ENCODE measurements at regions not wholly inside any gene's neighbourhood (a gene's known extent, or its start where the extent isn't known, plus 50 kb on each side); places are given as distances from the start of the nearest gene placed in this dataset.

- no peak for DNase-seq
Measured at GRCh38 chr6:165229216-165229615, 80.2 kb downstream of the C6orf118 start.

GRCh38 chr6:165227644-165228329 lies 81.6 kb downstream of the C6orf118 start:
- no peak for DNase-seq

GRCh38 chr6:165223736-165224135 lies 85.7 kb downstream of the C6orf118 start:
- no peak for DNase-seq

GRCh38 chr6:165223101-165223500 lies 86.3 kb downstream of the C6orf118 start:
- DNase-seq: no peak

GRCh38 chr6:165222315-165223025 lies 86.9 kb downstream of the C6orf118 start:
- DNase-seq: no peak

GRCh38 chr6:165220045-165220444 lies 89.4 kb downstream of the C6orf118 start:
- DNase-seq: no peak

- no peak for DNase-seq
Measured at GRCh38 chr6:165219629-165220028, 89.8 kb downstream of the C6orf118 start.

- no peak for DNase-seq
Measured at GRCh38 chr6:165218829-165219228, 90.6 kb downstream of the C6orf118 start.

- no peak for DNase-seq
Measured at GRCh38 chr6:165206798-165207197, 102.6 kb downstream of the C6orf118 start.

- no peak for DNase-seq
Measured at GRCh38 chr6:165205632-165206031, 103.8 kb downstream of the C6orf118 start.

GRCh38 chr6:165204807-165205545 lies 104.4 kb downstream of the C6orf118 start:
- no peak for DNase-seq

- DNase-seq: no peak
Measured at GRCh38 chr6:165200178-165200577, 109.2 kb downstream of the C6orf118 start.

- no peak for DNase-seq
Measured at GRCh38 chr6:165191461-165191860, 117.9 kb downstream of the C6orf118 start.

GRCh38 chr6:165186441-165187205 lies 122.8 kb downstream of the C6orf118 start:
- no peak for DNase-seq

GRCh38 chr6:165186041-165186440 lies 123.4 kb downstream of the C6orf118 start:
- DNase-seq: no peak

GRCh38 chr6:165184192-165184979 lies 125.0 kb downstream of the C6orf118 start:
- no peak for DNase-seq

- no peak for DNase-seq
Measured at GRCh38 chr6:165183496-165184140, 125.8 kb downstream of the C6orf118 start.

- DNase-seq: no peak
Measured at GRCh38 chr6:165183071-165183470, 126.3 kb downstream of the C6orf118 start.

GRCh38 chr6:165181951-165182414 lies 127.4 kb downstream of the C6orf118 start:
- no peak for DNase-seq

GRCh38 chr6:165178056-165178455 lies 131.3 kb downstream of the C6orf118 start:
- no peak for DNase-seq

GRCh38 chr6:165173484-165173883 lies 135.9 kb downstream of the C6orf118 start:
- DNase-seq: no peak

- no peak for DNase-seq
Measured at GRCh38 chr6:165167861-165168260, 141.5 kb downstream of the C6orf118 start.
